Tibial nerve (tissue), 3 donors: ENCODE measurements at regions not wholly inside any gene's neighbourhood (a gene's known extent, or its start where the extent isn't known, plus 50 kb on each side); places are given as distances from the start of the nearest gene placed in this dataset.

Experiments used
- CTCF ChIP-seq, 5 experiments: fragments of 200-600 bp in 3 of 5; fragments of 450-650 bp in 2 of 5; sonication (generic) in 3 of 5; IDR thresholded peaks; one replicate each; pipeline ENCODE4 v1.5.1; 2016 to 2019; ENCODE audit warnings: antibody characterized with exemption in 5 of 5, mild to moderate bottlenecking in 3 of 5, moderate library complexity in 2 of 5
- POLR2A ChIP-seq, 2 donors: fragments of 450-650 bp; IDR thresholded peaks; one replicate each; pipeline ENCODE4 v1.6.1; 2017; ENCODE audit warnings: antibody characterized with exemption in 2 of 2, mild to moderate bottlenecking in 2 of 2, moderate library complexity in 2 of 2

- TF ChIP-seq POLR2A (IDR thresholded peaks at IDR 0.05) (no peak), CTCF (IDR thresholded peaks at IDR 0.05) (no peak)
Observed at GRCh38 chr1:209191262-209191634, 392.3 kb upstream of the CAMK1G start.
